SHP77 (cell line): ENCODE measurements at regions not wholly inside any gene's neighbourhood (a gene's known extent, or its start where the extent isn't known, plus 50 kb on each side); places are given as distances from the start of the nearest gene placed in this dataset.
A peak's percentile ranks its signal among the peaks of the same experiment; 100 is the strongest.

Experiments
- DNase-seq, 2 experiments: peaks; one replicate each; lab custom pipeline; 2025; lab: John Stamatoyannopoulos, UW

DNA sequence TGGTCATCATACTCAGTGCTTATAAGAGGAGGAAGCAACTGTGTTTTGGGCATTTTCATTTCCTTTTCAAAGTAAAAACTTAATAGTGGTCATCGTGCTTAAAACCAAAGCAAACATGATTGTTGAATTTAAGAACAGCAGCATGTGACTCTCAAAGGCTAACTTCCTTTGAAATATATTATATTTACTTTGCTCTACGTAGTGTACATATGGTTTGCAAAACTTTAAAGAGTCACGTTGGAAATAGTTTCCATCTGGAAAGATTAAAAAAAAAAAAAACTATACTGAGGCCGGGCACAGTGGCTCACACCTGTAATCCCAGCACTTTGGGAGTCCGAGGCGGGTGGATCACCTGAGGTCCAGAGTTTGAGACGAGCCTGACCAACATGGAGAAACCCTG lies 367.9 kb upstream of the BCHE start:
- no peak for DNase-seq

- no peak for DNase-seq
Observed at GRCh38 chr3:166201476-166201875, 364.3 kb upstream of the BCHE start.

GRCh38 chr3:166199491-166199890 lies 362.3 kb upstream of the BCHE start:
- no peak for DNase-seq

GRCh38 chr3:166195808-166196207 lies 358.6 kb upstream of the BCHE start:
- DNase-seq, result no peak

DNA sequence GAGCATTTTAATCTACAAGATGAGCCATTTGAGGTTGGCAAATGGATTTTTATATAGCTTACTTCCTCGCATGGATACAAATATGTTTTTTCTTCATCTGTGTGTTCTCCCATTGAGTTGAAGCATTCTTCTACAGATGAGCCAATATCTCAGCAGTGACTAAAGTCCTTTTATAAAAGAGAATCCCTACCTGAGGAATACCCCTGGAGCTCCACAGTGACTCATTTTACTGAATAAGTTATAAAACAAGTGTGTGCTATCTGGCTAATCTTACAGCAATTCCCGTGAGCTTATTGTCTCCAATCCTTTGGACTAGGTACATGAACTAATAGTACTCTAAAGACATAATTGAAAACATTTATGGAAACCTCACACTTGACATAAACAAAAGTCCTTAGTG lies 354.2 kb upstream of the BCHE start:
- no peak for DNase-seq

- no peak for DNase-seq
Observed at GRCh38 chr3:166190360-166190759, 353.1 kb upstream of the BCHE start.

- no peak for DNase-seq
Observed at GRCh38 chr3:166187237-166187636, 350.0 kb upstream of the BCHE start.

DNA sequence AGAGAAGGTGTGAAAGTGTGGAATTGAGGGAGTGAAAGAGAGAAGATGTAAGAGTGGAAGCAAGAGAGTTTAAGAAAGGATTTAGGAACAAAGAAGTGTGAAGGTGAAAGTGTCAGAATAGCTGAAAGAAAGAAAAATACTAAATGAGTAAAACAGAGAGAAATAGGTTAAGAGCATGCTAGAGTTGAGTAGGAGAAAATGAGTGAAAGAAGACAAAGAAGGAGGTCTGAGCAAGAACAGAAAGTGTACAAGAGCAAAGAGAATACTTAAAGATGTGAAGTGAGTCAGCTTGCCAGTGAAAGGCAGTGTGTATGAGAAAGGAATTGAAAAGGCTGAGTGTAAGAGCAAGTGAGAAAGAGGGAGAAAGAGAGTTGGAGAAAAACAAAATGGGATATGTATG lies 348.8 kb upstream of the BCHE start:
- no peak for DNase-seq

GRCh38 chr3:166177130-166177529 lies 339.9 kb upstream of the BCHE start:
- DNase-seq, result no peak

- no peak for DNase-seq
Observed at GRCh38 chr3:166171695-166172094, 334.5 kb upstream of the BCHE start.

DNA sequence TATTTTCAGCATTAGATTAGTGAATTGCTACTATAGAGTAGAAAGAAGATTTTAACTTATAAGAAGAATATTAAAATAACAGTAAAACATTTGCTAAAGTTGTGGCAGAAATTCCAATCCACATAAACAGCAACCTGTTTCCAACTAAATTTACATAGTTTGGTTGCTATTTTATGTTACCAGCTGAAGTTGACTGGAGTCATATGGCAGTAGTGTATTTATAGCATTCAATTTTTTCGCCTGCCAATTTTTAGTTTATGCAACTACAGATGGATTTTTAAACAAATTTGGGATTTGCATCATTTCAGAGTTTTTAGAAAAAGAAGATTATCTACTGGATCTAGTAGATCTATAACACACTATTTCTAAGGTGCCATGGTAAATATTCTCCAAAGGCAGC lies 332.5 kb upstream of the BCHE start:
- no peak for DNase-seq

GRCh38 chr3:166127969-166128368 lies 290.7 kb upstream of the BCHE start:
- no peak for DNase-seq

GRCh38 chr3:166125179-166125578 lies 288.0 kb upstream of the BCHE start:
- DNase-seq, result no peak

DNA sequence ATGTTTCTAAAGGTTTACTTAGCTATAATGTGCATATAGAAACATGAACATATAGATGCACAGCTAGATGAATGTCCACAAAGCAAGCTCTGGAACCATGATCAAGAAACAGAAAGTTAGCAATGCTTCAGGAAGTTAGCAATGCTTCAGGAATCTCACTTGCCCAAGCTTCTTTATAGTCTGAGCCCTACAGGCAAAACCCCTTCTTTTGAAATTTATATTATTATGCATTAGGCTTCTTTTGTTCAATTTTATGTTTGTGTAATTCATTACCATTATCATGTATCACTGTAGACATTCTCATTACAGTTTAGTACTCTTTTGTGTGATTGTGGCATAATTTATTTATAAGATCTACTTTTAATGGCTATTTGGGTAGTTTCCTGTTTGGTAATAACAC lies 286.4 kb upstream of the BCHE start:
- no peak for DNase-seq

DNA sequence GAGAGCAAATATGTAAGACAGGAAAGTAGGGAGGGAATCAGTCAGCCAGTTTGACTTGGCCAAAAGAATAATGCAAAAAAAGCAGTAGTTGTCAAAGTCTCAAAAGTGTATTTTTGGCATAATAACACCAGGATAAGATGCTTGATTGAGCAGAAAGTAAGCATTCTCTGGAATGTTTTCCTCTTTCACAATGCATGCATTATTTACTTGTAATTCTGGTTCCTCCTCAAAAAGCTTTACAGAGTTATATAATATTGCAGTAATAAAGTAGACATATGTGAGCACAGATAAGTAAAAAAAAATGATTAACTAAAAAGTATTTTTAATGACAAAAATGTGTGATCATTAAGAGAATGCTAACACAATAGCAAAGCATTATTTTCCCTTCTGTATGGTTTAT lies 285.9 kb upstream of the BCHE start:
- DNase-seq, result no peak

DNA sequence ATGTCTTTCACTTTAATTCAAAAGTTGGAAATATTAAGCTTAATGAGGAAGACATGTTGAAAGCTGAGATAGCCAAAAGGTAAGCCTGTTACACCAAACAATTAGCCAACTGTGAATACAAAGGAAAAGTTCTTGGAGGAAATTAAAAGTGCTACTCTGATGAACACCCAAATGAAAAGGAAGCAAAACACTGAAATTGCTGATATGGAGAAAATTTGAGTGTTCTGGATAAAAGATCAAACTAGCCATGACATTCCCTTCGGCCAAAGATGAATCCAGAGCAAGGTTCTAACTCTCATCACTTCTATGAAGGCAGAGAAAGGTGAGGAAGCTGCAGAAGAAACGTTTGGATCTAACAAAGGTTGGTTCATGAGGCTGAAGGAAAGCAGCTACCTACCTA lies 280.8 kb upstream of the BCHE start:
- DNase-seq, result no peak

DNA sequence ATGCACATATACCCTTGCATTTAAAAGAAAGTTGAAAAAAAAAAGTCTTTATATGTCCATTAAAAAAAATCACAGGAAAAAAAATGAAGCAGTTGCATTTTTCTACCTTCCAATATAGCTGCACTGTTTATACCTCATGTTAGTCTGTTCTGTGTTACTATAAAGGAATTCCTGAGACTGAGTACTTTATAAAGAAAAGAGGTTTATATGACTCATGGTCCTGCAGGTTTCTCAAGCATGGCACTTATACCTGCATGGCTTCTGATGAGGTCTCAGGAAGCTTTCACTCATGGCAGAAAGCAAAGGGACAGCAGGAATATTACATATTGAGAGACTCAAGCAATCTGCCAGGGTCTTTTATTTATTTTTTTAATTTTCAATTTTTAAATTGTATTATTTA lies 277.2 kb upstream of the BCHE start:
- no peak for DNase-seq

DNA sequence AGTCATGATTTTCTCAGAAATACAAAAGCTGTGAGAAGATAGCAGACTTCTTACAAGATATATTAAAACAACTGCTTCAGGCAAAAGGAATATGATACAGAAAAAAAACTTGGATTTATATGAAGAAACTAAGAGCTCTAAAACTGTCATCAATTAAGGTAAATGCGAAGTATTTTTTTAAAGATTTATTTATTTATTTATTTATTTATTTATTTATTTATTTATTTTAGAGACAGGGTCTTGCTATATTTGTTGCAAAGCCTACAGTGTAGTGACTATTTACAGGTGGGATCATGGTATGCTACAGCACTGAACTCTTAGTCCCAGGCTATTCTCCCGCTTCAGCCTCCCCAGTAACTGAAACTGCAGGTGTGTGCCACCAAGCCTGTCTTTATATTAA lies 274.3 kb upstream of the BCHE start:
- no peak for DNase-seq

- DNase-seq, result no peak
Observed at GRCh38 chr3:166110102-166110501, 272.9 kb upstream of the BCHE start.

GRCh38 chr3:166104938-166105337 lies 267.7 kb upstream of the BCHE start:
- DNase-seq, result peak; percentile 59 to 75

DNA sequence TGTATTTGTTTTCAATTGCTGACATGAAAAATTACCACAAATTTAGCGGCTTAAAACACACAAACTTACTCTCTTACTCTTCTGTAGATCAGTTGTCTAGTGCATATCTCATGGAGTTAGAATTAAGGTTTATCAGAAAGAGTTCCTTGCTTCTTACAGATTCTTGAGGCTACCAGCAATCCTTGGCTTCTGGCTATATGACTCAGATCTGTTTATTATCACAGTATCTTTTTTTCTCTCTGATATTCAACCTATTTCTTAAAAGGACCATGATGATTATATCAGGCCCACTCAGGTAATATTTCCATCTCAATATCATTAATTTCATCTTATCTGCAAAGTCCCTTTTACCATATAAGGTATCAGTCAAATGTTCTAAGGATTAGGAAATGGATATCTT lies 263.5 kb upstream of the BCHE start:
- no peak for DNase-seq

- DNase-seq, result no peak
Observed at GRCh38 chr3:166089575-166089974, 252.4 kb upstream of the BCHE start.

DNA sequence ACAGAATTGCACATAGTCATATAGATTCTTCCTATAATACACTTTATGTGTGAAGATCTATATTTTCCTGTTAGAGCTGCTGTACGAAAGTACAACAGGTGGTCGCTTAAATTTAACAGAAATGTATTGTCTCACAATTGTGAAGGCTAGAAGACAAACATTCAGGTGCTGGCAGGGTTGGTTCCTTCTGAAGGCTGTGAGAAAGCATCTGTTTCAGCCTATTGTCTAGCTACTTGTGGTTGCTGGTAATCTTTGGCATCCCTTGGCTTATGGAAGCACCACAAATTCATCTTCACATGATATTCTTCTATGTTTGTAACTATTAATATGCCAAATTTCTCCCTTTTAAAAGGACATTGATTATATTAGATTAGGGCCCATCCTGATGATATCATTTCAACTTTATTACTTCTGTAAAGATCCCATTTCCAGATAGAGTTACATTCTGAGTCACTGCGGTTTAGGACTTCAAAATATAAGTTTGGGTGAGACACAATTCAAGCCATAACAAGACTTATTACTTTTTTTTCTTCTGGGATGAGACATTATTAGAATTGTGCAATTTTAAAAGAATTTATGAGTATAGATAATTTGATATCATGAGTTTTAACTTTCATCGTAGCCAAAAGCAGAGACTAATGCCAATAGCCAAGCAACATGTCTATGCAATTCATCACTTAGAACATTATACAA lies 248.1 kb upstream of the BCHE start:
- no peak for DNase-seq

DNA sequence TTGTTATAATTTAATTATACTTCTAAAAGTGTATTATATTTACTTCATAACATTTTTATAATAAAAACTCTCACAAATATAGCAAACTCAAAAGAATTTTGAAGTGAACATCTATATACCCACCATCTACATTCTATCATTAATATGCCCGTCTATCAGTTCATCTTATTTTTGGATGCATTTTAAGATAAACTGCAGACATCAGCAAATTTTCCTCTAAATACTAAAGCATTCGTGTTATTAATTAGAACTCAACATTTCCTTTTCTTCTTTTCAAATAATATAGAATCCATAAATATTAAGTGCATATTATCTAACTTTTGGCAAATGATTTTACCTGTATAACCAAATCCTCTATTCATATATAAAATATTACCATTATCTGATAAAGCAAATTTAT lies 242.9 kb upstream of the BCHE start:
- DNase-seq, result no peak

DNA sequence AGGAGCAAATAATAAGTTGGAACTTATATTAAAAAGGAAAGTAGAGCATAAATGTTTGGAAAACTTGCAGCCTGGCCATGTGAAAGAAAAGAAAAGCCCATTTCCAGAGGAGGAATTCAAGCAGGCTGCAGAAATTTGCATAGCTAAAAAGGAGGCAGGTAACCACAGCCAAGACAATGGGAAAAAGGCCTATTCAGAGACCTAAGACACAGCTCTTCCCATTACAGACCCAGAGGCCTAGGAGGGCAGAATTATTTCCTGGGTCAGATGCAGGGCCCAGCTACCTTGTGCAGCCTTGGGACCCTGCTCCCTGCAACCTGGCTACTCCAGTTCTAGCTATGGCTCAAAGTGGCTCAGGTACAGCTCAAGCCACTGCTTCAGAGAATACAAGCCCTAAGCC lies 234.6 kb upstream of the BCHE start:
- DNase-seq, result no peak
